ENCODE measurements at regions not wholly inside any gene's neighbourhood (a gene's known extent, or its start where the extent isn't known, plus 50 kb on each side); places are given as distances from the start of the nearest gene placed in this dataset.

DNA sequence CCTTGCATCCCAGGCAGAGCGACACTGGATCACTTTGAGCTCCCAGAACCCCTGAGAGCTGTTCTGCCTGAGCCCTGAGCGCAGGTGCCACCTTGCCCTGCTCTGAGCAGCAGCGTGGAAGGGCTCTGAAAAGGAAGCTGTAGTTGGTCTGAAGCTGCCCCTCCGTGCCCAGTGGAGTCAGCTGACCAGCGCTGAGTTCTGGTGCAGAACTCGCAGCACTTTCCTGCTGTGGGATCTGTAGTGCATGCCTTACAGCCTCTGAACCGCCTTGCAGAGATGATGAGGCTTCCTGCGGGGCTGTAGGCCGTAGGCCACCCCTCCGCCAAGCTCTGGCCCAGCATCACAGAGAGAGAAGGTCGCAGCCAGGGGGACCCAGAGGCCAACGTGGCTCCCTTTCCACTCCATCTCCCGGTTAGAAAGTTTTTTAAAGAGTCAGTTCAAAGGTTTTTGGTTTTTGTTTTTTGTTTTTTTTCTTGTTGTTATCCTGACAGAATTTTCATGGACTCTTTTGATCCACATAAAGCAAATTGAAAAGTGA lies 158.3 kb upstream of the CST7 start:
- DNase-seq (no peak), ATAC-seq (no peak)
- no peaks in the 10 kb centered on the region for H3K9me3 Mint-ChIP-seq (ENCODE audit: low read depth)
- H3K27me3 Mint-ChIP-seq = peaks cover 5% of the 10 kb centered on the region
- CTCF ChIA-PET = no interaction called here
- H3K4me3 Mint-ChIP-seq = no peak overlapping the region
- H3K27ac Mint-ChIP-seq = no peak overlapping the region
- no peaks in the 10 kb centered on the region for H3K36me3 Mint-ChIP-seq
- H3K4me1 Mint-ChIP-seq = peaks cover 5% of the 10 kb centered on the region

- peaks cover 6% of the 10 kb centered on the region for H3K27me3 Mint-ChIP-seq
- H3K4me1 Mint-ChIP-seq = peaks cover 6% of the 10 kb centered on the region
- CTCF ChIA-PET = no interaction called here
- ATAC-seq (no peak), DNase-seq (no peak)
- no peaks in the 10 kb centered on the region for H3K9me3 Mint-ChIP-seq (ENCODE audit: low read depth)
- H3K4me3 Mint-ChIP-seq = no peak overlapping the region
- H3K27ac Mint-ChIP-seq = no peak overlapping the region
- no peaks in the 10 kb centered on the region for H3K36me3 Mint-ChIP-seq
Measured at GRCh38 chr20:24791953-24792352, 157.1 kb upstream of the CST7 start.

DNA sequence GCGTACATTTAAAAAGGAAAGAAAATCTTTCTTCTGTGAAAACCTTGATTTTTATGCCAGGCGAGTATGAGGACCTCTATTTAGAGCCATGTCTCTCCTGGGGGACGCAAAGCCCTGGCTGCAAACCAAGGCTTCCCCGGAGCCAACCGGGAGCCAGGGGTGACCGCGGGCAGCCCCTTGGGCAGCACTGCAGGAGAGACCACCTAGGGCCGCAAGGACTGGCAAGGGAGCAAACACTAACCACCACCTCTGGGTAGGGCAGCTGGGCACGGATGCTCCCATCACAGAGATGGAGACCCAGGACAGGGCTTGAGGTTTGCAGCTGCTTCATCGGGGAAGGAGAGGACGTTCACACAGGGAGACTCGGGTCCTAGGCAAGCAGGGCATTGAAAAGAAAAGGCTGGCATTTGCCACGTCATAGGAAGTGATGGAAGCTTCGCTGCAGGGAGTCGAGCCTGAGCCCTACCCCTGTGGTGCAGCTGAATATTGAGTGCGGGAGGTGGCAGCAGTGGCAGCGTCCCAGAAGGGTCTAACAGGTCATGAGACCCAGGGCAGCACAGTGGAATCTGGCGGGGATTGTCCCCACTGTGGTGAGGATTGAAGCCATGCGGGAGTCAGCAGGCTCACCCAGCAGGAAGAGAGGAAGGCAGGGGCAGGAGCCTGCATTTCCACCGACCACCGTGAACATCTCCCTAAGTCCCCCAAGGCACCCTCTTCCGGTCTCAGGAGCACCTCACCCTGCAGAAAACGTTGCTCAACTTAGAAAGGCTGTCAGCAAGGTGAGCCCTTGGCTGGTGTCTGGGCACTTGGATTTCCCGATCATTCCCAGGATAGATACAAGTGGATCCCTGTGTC lies 156.2 kb upstream of the CST7 start:
- no peaks in the 10 kb centered on the region for H3K9me3 Mint-ChIP-seq (ENCODE audit: low read depth)
- peaks cover 6% of the 10 kb centered on the region for H3K4me1 Mint-ChIP-seq
- no peaks in the 10 kb centered on the region for H3K36me3 Mint-ChIP-seq
- ATAC-seq (no peak), DNase-seq (no peak)
- no peak overlapping the region for H3K27ac Mint-ChIP-seq
- no peak overlapping the region for H3K4me3 Mint-ChIP-seq
- CTCF ChIA-PET = no interaction called here
- H3K27me3 Mint-ChIP-seq = peaks cover 6% of the 10 kb centered on the region

GRCh38 chr20:24795436-24795835 lies 153.6 kb upstream of the CST7 start:
- Mint-ChIP-seq H3K4me3 (no peak overlapping the region), H3K36me3 (no peaks in the 10 kb centered on the region), H3K27me3 (peaks cover 6% of the 10 kb centered on the region), H3K27ac (no peak overlapping the region), H3K9me3 (ENCODE audit: low read depth) (no peaks in the 10 kb centered on the region), H3K4me1 (peaks cover 6% of the 10 kb centered on the region)
- CTCF ChIA-PET = interaction anchor here (1.6 kb wide), 1 partner anchor 123 kb away, joined by 3 read pairs; no protein-coding TSS in a partner anchor
- ATAC-seq (no peak), DNase-seq (no peak)

DNA sequence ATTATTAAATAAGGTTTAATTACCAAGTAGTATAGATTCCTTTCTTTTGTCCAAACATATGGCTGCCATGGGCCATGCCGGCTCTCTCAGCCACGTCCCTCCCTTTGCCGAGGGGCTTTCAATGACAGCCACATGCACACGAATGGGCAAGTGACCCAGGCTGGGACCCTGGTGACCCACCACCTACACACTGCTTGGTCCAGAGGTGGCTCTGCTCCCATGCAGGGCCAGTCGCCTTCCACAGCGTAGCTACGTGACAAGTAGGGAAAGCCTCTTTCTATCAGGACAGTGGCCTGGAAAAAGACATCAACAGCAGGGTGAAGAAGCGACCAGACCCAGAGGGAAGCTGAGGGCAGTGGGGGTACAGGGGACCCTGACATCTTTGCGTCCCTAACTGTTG lies 152.8 kb upstream of the CST7 start:
- no peak for ATAC-seq
- no peaks in the 10 kb centered on the region for H3K36me3 Mint-ChIP-seq
- peaks cover 6% of the 10 kb centered on the region for H3K27me3 Mint-ChIP-seq
- no peak overlapping the region for H3K4me3 Mint-ChIP-seq
- peaks cover 6% of the 10 kb centered on the region for H3K4me1 Mint-ChIP-seq
- CTCF ChIA-PET = no interaction called here
- DNase-seq = no peak
- H3K9me3 Mint-ChIP-seq (ENCODE audit: low read depth) = no peaks in the 10 kb centered on the region
- H3K27ac Mint-ChIP-seq = no peak overlapping the region

DNA sequence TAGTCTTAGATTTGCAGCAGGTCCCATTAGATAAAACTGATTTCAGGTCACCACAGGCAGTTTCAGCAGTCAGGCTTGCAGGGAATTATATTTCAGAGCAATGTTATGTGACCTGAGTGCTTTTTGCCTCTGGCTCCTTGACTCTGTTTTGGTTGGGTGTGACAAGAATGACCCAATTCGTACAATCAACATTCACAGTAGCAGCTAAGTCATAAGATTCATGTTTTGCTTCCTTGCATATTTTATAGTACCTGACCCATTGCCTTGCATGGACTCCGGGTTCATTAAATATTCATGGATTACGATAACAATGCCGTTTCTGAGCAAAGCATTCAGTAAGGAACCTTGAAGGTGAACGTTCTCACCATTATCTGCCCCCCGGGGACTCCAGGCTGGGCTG lies 152.0 kb upstream of the CST7 start:
- H3K4me1 Mint-ChIP-seq = peaks cover 6% of the 10 kb centered on the region
- ATAC-seq = no peak
- H3K9me3 Mint-ChIP-seq (ENCODE audit: low read depth) = no peaks in the 10 kb centered on the region
- H3K4me3 Mint-ChIP-seq = no peak overlapping the region
- H3K27me3 Mint-ChIP-seq = peaks cover 4% of the 10 kb centered on the region
- H3K27ac Mint-ChIP-seq = no peak overlapping the region
- CTCF ChIA-PET = no interaction called here
- no peak for DNase-seq
- H3K36me3 Mint-ChIP-seq = no peaks in the 10 kb centered on the region

DNA sequence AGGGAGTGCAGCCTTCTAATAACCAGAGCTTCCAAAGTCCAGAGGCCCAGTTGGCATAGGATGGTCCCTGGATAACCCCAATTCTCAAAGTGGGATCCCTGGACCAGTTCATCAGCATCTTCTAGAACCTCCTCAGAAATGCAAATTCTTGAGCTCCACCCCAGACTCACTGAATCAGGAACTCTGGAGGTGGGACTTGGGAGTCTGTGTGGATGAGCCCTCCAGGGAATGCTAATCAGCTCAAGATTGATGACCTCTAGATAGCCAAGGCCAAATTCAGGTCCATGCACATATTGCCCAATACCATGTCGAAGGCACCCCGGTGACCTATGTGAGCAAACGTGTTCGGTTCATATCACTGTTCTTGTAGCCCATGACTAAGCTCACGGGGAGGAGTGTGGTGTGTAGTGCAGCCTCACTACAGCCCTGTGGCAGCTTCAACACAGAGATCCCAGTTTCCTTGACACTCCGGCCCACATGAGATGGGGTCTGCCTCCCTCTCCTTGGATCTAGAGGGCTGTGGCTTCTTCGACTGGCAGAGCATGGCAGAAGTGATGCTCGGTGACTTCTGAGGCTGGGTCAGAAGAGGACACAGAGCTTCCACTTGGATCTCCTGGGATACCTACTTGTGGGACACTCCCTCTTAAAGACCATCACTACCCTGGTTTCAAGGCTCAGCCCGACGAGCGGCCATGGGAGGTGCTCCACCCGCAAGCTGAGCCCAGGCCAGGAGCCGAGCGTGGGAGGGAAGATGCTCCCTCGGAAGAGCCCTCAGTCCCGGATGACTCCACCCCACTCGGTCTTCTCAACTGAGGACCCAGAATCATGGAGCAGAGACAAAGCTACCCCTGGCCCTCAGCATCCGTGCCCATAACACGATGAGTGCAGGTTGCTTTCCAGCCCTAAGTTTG lies 151.1 kb upstream of the CST7 start:
- H3K4me3 Mint-ChIP-seq = no peak overlapping the region
- peaks cover 6% of the 10 kb centered on the region for H3K4me1 Mint-ChIP-seq
- H3K9me3 Mint-ChIP-seq (ENCODE audit: low read depth) = no peaks in the 10 kb centered on the region
- no peaks in the 10 kb centered on the region for H3K36me3 Mint-ChIP-seq
- DNase-seq = no peak
- CTCF ChIA-PET = no interaction called here
- H3K27ac Mint-ChIP-seq = no peak overlapping the region
- ATAC-seq = no peak
- peaks cover 4% of the 10 kb centered on the region for H3K27me3 Mint-ChIP-seq

DNA sequence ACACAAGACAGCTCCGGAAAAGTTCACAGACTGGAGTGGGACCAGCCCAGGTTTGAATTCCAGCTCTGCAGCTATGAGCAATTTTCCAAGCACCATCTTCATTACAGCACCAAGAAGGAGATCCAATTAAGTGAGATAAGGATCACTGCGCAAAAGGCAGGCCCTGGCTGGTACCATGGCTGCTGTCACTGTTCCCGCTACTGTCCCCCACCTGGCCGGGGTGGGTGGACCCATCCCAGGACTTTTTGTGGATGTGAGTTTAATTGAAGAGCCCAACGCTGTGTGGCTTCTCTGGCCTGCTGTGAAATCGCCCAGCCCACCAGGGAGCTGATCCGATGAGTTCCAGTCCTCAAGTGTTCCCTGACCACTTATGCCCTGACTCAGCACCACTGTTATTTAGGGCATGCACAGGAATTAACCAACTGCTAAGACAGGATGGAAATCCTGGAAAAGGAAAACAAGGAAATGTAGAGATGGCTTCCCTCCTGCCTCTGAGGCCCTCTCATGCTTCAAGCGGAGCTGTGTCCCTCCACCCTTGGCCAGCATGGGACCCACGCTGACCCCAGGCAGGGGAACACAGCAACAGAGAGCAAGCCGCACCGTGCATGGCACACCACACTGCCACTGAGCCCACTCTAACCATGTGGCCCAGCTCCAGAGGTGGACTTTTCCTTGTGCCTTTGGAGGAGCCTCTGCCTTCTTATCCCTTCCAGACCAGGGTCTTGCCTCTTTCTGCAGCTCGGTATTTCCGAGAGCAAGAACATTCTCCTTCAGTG lies 150.0 kb upstream of the CST7 start:
- CTCF ChIA-PET = no interaction called here
- no peak for DNase-seq
- Mint-ChIP-seq H3K4me1 (peaks cover 6% of the 10 kb centered on the region), H3K36me3 (no peaks in the 10 kb centered on the region), H3K27me3 (peaks cover 4% of the 10 kb centered on the region), H3K27ac (no peak overlapping the region), H3K9me3 (ENCODE audit: low read depth) (no peaks in the 10 kb centered on the region), H3K4me3 (no peak overlapping the region)
- no peak for ATAC-seq

- ATAC-seq (no peak), DNase-seq (no peak)
- peaks cover 6% of the 10 kb centered on the region for H3K4me1 Mint-ChIP-seq
- no peak overlapping the region for H3K4me3 Mint-ChIP-seq
- CTCF ChIA-PET = no interaction called here
- peaks cover 4% of the 10 kb centered on the region for H3K27me3 Mint-ChIP-seq
- H3K27ac Mint-ChIP-seq = no peak overlapping the region
- H3K36me3 Mint-ChIP-seq = no peaks in the 10 kb centered on the region
- H3K9me3 Mint-ChIP-seq (ENCODE audit: low read depth) = no peaks in the 10 kb centered on the region
Measured at GRCh38 chr20:24799971-24800580, 149.0 kb upstream of the CST7 start.

DNA sequence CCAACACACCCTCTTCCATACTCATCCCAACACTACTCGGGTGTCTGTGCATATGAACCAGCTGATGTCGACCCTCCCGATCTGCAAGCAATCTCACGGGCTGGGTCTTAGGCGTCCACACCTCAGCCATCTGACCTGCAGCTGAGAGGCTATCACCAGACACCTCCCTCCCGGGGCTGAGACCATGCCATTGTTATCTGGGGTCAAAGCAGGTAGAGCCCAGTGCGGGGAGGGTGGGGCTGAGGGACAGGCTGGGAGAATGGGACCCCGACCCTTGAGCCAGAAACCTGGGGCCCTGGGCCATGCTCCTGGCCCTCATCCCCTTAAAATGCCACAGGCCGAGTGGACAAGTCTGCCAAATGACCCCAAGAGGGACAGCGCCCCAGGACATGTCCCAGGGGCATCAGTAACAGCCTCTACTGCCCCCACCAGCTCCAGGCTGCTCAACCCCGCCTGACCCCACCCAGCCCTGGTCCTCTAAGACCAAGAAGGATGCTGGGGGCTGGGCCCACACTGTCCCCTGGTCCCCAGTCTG lies 146.7 kb upstream of the CST7 start:
- Mint-ChIP-seq H3K4me1 (no peaks in the 10 kb centered on the region), H3K27me3 (no peaks in the 10 kb centered on the region), H3K4me3 (no peak overlapping the region), H3K27ac (no peak overlapping the region), H3K36me3 (no peaks in the 10 kb centered on the region), H3K9me3 (ENCODE audit: low read depth) (no peaks in the 10 kb centered on the region)
- CTCF ChIA-PET = no interaction called here
- DNase-seq (no peak), ATAC-seq (no peak)

DNA sequence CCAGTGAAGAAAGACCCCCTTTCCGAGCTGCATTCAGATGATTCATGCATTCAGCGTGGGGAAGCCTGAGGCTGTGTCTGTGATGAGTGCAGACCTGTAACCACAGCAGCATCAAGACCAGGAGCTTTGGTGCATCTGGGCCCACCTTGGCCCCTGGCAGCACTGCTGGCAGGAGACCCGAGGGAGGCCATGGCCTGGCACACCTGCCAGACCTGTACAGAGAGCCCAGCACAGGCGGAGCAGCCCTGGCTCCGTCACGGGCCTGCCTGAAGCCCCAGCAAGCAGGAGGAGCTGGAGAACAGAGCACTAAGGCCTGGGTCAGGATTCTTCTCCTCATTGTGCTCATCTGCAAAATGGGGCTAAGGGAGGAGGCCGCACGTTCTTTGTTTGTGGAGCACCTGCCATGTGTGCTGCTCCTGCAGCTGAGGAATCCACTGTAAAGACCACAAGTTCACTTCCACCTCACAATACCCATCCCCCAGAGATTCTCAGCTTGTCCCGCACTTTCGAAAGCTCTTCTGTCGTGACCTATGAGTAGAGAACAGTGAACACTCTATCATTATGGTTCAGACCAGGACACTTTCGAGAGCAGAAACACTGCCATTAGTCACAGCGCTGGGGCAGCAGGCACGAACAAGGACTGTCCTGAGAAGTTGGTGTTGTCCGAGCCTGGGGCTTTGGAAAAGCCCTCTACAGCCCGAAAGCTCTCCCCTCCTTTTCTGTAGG lies 144.4 kb upstream of the CST7 start:
- ATAC-seq (no peak), DNase-seq (no peak)
- no peak overlapping the region for H3K27ac Mint-ChIP-seq
- H3K9me3 Mint-ChIP-seq (ENCODE audit: low read depth) = no peaks in the 10 kb centered on the region
- no peaks in the 10 kb centered on the region for H3K4me1 Mint-ChIP-seq
- no peaks in the 10 kb centered on the region for H3K27me3 Mint-ChIP-seq
- H3K4me3 Mint-ChIP-seq = no peak overlapping the region
- CTCF ChIA-PET = no interaction called here
- H3K36me3 Mint-ChIP-seq = no peaks in the 10 kb centered on the region

DNA sequence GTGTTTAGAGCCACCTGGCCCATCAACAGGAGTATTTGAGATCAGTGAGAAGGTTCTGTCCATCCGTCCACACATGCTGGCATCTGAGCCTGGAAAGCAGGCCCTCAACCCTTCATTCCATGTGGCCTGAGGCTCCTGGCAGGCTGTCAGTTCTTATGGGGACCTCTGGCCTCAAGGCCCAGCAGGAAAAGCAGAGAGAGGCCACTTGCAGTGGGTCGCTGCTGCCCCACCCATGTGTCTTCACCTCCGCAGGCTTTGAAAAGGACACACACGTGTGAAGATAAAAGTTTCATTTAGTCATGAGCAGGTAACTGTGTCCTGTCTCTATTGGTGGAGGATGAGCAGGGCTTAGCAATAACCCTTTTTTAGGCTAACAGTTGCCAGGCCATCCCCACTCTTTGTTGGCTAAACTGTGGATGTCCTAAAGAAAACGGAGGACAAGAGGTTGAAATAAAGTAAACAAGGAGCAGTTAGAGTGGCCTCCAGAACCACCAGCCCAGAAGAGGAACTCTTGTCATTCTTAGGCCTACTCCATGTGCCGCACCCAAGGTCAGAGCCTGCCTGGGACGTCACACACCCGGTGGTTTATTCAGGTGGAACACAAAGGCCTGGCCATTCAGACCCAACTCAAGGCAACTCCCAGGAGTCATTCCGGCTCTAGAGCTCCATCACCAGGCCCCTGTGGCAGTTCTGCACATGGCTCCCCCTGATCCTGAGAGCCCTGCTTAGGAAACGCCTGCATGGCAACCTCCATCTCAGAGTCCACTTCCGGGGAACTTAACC lies 143.4 kb upstream of the CST7 start:
- no peak for ATAC-seq
- no peak for DNase-seq
- no peak overlapping the region for H3K4me3 Mint-ChIP-seq
- H3K36me3 Mint-ChIP-seq = no peaks in the 10 kb centered on the region
- H3K4me1 Mint-ChIP-seq = no peaks in the 10 kb centered on the region
- no peaks in the 10 kb centered on the region for H3K9me3 Mint-ChIP-seq (ENCODE audit: low read depth)
- CTCF ChIA-PET = no interaction called here
- H3K27ac Mint-ChIP-seq = no peak overlapping the region
- H3K27me3 Mint-ChIP-seq = no peaks in the 10 kb centered on the region

Measured in activated CD8-positive, alpha-beta memory T cell treated with anti-CD3 and anti-CD28 coated beads, Interleukin-2, amount 10 ng/mL, durations not matched to agents 7 days and 5 days (primary cell).